GM12878 (cell line): ENCODE measurements at regions not wholly inside any gene's neighbourhood (a gene's known extent, or its start where the extent isn't known, plus 50 kb on each side); places are given as distances from the start of the nearest gene placed in this dataset.
"Not testable (repeated sequence)": the region's sequence is repeated elsewhere in the genome, so short reads cannot be mapped to it uniquely, and the experiment has no call there.

Experiments used
- CBX5 ChIP-seq: sonication (generic); IDR thresholded peaks from 2 replicates; pipeline ENCODE4 v1.6.1; 2016; ENCODE audit warnings: low read depth, moderate library complexity, mild to moderate bottlenecking, inconsistent platforms
- CHD1 ChIP-seq: IDR thresholded peaks from 2 replicates; pipeline ENCODE4 v1.6.1; 2012; ENCODE audit warnings: low read depth, low read length, improper control_type of control experiment
- CTCF ChIP-seq, 3 experiments: IDR thresholded peaks in 2 of 3; conservative IDR thresholded peaks in 1 of 3; 2 replicates each; pipeline ENCODE4 v1.5.1; 2011; ENCODE audit warnings: low read depth in 3 of 3, low read length in 3 of 3, mild to moderate bottlenecking in 3 of 3, control low read depth in 2 of 3, moderate library complexity in 2 of 3, inconsistent platforms in 1 of 3, mixed read lengths in 1 of 3; ENCODE audit not compliant: control insufficient read depth in 2 of 3, insufficient read depth in 1 of 3; ENCODE audit errors: extremely low read depth in 1 of 3
- EP300 ChIP-seq, 2 experiments: fragments of 150-350 bp in 1 of 2; IDR thresholded peaks; 2 replicates each; pipeline ENCODE4 v1.6.1; 2011 to 2012; ENCODE audit warnings: low read depth in 2 of 2, low read length in 2 of 2, borderline replicate concordance in 1 of 2, improper control_type of control experiment in 1 of 2, inconsistent platforms in 1 of 2; ENCODE audit not compliant: control insufficient read depth in 1 of 2
- EZH2 ChIP-seq: IDR thresholded peaks from 2 replicates; pipeline ENCODE4 v1.6.1; 2012; ENCODE audit warnings: low read depth, mild to moderate bottlenecking, control low read depth, inconsistent platforms, low read length, borderline replicate concordance; ENCODE audit not compliant: control insufficient read depth
- MTA2 ChIP-seq: fragments of 450-650 bp; IDR thresholded peaks from 2 replicates; pipeline ENCODE4 v1.6.1; 2016; ENCODE audit warnings: low read depth, mild to moderate bottlenecking, moderate library complexity
- POLR2A ChIP-seq: IDR thresholded peaks from 2 replicates; pipeline ENCODE4 v1.6.1; 2011; ENCODE audit warnings: low read depth, mild to moderate bottlenecking, low read length
- POLR2AphosphoS5 ChIP-seq: IDR thresholded peaks from 2 replicates; pipeline ENCODE4 v1.6.1; 2011; ENCODE audit warnings: mild to moderate bottlenecking, low read length, inconsistent platforms
- RB1 ChIP-seq: fragments of 450-650 bp; formaldehyde crosslinking; IDR thresholded peaks from 2 replicates; pipeline ENCODE4 v1.6.1; 2017; ENCODE audit warnings: mild to moderate bottlenecking, borderline replicate concordance
- SMARCA5 ChIP-seq: fragments of 450-650 bp; IDR thresholded peaks from 2 replicates; pipeline ENCODE4 v1.6.1; 2017; ENCODE audit warnings: mild to moderate bottlenecking
- SUPT20H ChIP-seq: IDR thresholded peaks from 2 replicates; pipeline ENCODE4 v1.6.1; 2011; ENCODE audit warnings: low read depth, mild to moderate bottlenecking, low read length, moderate library complexity, borderline replicate concordance; ENCODE audit not compliant: control insufficient read depth
- ZNF217 ChIP-seq: fragments of 450-650 bp; IDR thresholded peaks from 2 replicates; pipeline ENCODE4 v1.6.1; 2017; ENCODE audit warnings: antibody characterized with exemption, mild to moderate bottlenecking

GRCh38 chr6:20346948-20347347 lies 54.7 kb upstream of the E2F3 start:
- not testable (repeated sequence) for TF ChIP-seq CTCF (IDR thresholded peaks at IDR 0.05 in 2 of 3, conservative IDR thresholded peaks at IDR 0.05 in 1 of 3; ENCODE audit: control insufficient read depth in 2 of 3, extremely low read depth in 1 of 3, insufficient read depth in 1 of 3, low read depth in 3 of 3, low read length in 3 of 3); RB1; MTA2; SMARCA5; ZNF217; POLR2AphosphoS5; EZH2; SUPT20H; POLR2A; CBX5; CHD1; EP300 (IDR thresholded peaks at IDR 0.05; ENCODE audit: borderline replicate concordance in 1 of 2, control insufficient read depth in 1 of 2, low read depth in 2 of 2, low read length in 2 of 2)
